Femur (tissue), 1 donor: ENCODE measurements at regions not wholly inside any gene's neighbourhood (a gene's known extent, or its start where the extent isn't known, plus 50 kb on each side); places are given as distances from the start of the nearest gene placed in this dataset.

ENCODE experiments used
- DNase-seq: peaks from one replicate; pipeline ENCODE4 v3.0.0-alpha.2; 2017

DNA sequence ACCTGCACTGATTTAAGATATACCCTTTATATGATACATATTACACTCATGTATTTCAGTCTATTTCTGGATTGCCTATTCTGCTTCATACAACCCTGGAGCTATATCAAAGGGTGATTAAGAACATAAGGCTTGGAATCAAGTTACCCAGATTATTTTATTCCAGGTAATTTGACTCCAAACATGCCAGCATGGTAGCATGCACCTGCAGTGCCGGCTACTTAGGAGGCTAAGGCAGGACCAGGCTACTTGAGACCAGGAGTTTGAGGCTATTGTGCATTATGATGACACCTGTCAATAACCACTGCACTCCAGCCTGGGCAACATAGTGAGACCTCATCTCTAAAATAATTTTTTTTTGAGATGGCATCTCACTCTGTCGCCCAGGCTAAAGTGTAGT, 50.4 kb upstream of the NEO1 start:
- DNase-seq, result no peak

DNA sequence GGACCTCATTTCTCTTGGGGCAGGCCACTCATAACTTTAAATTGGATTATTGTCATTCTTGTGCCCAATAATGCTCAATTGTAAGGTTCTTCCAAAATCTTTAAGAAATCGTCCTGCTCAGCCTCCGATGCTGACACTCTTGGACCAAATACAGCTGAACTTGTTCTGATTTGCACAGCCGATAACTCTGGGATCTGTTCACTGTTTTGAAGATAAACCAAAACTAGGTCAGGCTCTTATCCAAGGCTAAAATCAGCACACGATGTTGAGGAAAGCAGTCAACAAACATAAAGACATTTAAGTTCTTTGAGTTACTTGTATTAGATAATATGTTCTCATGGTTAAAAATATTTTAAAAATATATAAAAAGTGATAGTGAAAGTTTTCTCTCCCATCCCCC, 52.0 kb upstream of the NEO1 start:
- DNase-seq, result no peak

DNA sequence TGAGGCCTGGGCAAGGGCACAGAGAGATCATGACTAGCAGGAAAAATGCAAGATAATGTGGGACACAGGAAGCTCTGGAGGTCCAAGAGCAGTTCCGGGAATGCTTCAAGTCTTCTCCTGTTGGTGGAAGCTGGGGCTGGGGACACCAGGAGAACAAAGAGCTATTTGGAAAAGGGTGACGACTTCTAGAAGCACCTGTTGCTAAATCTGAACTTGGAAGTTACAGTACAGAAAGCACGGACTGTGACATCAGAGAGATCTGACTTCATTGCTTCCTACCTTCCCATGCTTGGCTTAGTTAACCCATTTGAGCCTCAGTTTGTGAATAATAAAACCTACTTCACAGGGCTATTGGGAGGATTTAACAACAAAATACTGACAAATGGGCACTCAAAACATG, 52.7 kb upstream of the NEO1 start:
- no peak for DNase-seq

DNA sequence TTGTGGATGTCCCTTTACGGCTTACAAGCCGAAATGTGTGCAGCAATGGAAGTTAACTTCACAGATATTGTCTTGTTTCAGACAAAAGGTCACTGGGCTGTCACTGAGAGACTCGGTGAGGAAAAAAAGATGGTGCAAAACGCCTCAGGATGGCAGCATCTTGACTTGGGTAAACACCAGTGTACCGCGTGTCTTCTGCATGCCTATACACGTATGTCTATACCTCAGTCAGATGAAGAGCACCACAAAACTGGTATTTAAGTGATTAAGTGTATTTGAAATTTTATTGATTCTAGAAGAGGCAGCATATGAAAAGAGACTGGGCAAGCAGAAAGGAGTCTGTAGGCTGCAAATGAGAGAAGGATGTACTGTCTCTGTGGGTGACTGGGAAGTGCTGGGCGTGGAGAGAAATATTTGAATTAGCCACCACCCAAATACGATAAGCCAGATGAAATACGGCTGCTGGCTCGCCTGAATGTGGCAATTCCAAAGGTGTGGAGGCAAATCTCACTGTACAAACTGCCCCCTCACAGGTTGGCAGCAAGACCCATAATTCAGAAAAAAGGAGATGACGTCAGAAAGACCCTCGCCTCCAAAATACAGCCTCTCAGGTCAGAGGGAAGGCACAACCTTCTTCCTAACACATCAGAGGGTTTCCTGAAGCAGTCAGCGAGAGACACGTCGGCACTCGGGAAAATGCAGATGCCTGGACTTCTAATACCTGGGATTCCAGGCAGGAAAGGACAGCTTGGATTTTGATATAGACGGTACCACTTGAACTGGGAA, 53.4 kb upstream of the NEO1 start:
- no peak for DNase-seq

DNA sequence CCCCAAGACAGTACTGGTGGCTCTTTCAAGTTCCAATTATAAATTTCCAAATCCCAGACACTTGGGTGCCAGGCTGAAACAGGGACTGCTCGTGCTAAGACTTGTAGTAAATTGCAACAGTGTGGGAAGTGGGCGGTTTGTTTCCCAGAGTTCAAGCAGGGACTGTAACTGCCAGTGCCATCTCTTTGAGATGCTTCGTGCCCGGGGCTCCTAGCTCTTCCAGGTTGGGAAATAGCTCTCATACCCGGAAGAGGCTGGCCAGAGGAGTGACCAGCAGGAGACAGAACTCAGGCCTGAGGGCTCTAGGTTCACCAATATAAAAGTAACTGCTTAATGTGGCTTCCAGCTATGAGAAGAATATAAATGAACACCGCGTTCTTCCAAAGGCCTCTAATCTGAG, 54.0 kb upstream of the NEO1 start:
- no peak for DNase-seq

DNA sequence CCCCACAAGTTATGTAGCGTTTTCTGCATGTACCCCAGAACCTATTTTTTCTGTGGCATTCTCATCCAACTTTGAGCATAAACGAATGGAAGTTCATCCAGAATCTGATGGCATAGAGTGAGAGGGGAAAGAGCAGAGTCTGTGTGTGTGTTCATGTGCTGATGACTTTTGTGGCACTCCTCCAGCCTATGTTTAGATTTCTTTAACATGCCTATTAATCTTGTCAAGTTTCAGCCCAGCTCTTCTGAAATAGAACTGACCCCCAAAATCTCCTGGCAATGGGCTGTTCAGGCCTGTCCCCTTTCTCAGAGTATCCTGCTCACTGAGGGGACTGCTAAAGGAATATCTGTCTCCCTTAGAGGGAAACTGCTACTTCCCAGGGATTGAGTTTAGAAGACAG, 56.4 kb upstream of the NEO1 start:
- no peak for DNase-seq

DNA sequence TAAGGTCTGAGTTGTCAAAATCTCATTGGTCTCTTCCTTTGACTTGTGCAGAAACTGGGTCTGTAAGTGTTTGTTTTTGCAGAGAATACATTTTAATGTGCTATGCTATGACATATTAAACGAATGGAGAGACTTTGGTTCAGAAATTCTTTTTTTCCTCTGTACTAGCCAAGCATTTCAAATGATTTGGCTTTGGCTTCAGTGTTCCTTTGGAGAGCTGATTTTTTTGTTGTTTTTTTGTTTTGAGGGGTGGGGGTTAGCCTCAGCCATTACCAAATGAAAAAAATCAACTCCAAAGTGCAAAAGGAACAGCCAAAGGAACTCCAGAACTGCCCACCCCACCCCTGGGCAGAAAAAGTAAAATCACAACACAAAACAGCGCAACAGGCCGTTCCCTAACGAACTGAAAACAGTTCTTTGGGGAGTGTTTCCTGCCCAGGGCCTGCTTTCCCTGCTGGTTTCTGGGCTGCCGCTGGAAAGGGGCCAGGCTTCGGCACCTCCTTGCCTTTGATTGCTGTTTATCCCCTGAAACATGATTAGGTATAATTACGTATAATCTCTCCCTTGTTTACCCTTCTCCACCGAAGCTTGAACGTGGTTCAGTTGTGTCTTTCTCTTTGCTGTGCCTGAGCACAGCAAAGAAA, 57.6 kb upstream of the NEO1 start:
- DNase-seq, result peak; percentile 30

DNA sequence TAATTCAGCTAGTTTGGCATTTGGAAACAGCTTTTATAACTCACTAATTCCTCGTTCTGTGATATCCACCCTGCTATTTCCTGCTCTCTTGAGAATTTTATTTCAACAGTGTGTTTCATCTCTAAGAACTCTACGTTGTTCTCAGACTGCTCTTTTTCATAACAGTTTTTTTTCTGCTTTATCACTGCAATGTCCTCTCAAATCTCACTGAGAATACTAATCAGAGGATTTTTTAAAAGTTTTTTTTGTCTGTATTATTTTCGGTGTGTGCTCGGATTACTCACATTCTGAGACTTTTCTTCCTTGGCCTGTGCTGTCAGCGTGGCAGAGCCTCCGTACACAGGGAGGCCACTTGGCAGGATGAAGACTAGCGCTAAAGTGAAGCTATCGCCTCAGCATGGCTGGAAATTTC, 59.4 kb upstream of the NEO1 start:
- DNase-seq, result no peak

DNA sequence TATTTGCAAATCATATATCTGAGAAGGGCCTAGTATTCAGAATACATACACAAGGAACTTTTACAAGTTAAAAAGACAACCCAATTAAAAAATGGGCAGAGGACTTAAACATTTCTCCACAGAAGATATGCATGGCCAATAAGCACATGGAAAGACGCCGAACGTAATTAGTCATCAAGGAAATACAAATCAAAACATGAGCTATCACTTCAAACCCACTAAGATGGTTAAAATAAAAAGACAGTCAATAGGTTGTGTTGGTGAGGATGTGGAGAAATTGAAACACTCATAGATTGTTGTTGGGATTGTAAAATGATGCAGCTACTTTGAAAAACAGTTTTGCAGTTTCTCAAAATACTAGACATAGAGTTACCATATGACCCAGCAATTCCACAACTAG, 61.2 kb upstream of the NEO1 start:
- no peak for DNase-seq

DNA sequence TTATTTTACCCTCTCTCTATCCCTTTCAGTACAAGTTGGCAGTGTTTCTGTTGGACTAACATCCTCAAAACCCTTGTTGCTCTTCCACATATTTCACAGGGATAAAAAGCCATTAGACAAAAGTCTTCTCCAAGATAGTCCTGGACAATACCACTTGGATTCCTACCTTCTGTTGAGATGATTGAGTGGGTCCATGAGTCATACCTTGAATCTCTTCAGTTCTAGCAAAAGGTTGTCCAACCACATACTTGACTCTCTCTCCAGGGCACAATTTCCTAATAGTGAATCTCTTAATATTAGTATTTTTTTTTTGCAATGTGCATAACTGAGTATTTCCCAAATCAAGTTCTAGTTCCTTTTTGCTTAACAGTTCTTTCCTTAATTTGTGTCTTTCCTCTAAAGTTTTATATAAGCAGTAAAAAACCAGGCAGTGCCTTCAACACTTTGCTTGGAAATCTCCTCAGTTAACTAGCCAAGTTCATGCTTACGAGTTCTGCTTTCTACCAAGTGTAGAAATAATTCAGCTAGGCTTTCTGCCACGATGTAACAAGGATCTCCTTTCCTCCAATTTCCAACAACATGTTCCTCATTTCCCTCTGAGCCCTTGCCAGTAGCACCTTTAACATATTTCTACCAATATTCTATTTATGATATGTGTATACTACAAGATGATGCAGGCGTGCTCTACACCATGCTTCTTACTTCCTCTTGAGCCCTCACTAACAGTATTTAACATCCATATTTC, 68.3 kb upstream of the NEO1 start:
- no peak for DNase-seq

DNA sequence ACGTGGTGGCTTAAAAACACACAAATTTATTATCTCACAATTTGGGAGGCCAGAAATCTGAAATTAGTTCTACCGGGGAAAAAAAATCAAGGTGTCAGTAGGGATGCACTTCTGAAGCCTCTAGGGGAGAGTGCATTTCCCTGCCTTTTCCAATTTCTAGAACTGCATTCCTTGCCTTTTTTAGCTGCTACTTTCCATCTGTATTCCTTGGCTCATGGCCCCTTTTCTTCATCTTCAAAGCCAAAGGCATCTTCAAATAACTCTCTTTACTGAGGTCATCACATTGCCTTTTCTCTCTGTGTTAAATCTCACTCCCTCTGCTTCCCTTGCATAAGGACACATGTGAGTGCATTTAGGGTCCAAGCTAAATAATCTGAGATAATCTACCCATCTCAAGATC, 69.5 kb upstream of the NEO1 start:
- DNase-seq, result no peak

DNA sequence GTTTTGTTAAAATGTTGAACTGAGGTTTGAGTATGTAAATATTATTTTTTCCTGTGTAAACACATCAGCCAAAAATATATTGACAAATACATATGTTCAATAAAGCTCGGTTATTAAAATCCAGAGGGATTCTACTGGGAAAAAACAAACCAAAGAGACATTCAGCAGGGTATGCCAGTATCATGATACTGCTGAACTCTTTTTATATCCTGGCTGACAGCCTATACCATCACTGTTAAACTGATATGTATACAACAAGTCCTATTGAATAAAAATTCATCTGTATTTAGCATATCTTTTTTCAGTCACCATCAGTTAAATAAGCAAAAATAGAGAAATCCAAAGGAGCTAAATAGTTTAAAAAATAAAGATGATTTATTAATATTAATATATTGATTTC, 71.6 kb upstream of the NEO1 start:
- no peak for DNase-seq

DNA sequence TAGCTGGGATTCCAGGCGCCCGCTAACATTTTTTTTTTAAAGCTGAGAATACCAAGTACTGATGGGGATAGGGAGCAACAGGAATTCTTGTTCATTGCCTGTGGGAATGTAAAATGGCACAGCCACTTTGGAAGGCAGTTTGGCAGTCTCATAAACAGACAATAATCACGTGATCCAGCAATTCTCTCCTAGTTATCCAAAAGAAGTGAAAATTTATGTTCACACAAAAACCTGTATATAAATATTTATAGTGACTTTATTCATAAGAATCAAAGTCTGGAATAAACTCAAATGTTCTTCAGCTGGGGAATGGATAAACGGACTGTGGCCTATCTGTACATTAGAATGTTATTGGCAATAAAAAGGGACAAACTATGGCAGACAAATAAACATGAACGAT, 72.5 kb upstream of the NEO1 start:
- no peak for DNase-seq

DNA sequence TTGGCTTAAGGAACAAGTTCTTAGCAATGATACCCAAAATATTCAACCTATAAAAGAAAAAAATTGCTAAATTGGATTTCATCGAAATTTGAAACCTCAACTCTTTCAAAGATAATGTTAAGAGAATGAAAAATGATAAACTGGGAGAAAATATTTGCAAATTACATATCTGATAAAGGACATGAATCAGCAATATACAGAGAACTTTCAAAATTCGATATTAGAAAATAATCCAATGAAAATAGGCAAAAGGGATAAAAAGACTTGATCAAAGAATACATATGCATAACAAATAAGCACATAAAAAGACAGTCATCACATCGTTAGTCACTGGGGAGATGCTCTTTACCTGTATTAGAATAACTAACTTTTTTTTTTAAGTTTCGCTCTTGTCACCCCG, 73.0 kb upstream of the NEO1 start:
- no peak for DNase-seq

DNA sequence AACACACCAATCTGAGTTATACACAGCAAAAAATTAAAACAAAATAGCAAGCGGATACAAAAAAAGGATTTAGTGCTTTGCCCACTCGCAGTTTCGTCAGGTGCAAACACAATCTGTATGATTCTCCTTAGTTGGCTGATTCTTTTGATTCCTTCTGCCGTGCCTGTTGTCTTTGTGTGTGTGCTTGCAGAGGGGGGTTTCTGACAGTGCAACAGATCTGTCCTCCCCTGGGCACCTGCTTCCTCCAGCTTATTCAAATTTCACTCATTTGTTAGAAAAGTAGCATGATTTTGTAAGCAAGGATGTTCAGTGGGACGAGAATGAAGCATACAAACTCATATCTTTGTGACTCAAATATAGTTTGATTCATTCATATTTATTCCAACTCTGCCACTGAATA, 74.0 kb upstream of the NEO1 start:
- no peak for DNase-seq

DNA sequence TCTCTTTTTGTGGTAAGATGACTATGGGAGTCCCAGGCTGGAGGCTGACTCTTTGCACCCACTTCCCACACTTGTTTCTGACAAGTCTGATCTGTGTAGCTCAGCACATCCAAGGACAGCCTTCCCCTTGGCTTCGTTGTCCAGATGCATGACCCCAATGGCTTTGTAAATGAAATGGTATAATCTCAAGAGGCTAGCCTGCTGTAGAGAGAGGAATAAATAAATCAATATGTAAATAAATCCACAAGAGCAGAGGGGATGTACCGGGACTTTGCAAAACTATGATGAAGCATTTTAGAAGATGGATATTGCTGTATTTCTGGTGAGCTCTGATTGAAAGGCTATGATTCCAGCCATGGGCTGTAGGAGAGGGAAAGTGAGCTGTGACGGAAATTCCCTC, 79.9 kb upstream of the NEO1 start:
- no peak for DNase-seq

DNA sequence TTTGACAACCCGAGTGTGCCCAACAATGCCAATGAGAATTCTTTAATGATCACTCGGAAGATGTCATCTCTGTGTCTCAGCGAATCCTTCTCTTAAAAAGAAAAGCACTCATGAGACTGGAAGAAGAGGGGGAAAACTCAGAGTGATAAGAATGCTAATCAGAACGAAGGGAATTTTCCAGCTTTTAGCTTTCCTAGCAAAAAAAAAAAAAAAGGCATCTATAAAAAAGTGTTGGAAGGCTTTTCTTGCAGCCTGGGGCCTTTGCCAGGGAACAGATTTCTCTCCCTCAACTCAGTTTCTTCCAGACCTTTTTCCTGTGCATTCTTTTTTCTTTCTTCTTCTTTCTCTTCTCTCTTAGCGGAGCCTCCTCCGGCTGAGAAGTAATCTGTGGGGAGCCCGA, 80.5 kb upstream of the NEO1 start:
- DNase-seq, result peak; percentile 29

DNA sequence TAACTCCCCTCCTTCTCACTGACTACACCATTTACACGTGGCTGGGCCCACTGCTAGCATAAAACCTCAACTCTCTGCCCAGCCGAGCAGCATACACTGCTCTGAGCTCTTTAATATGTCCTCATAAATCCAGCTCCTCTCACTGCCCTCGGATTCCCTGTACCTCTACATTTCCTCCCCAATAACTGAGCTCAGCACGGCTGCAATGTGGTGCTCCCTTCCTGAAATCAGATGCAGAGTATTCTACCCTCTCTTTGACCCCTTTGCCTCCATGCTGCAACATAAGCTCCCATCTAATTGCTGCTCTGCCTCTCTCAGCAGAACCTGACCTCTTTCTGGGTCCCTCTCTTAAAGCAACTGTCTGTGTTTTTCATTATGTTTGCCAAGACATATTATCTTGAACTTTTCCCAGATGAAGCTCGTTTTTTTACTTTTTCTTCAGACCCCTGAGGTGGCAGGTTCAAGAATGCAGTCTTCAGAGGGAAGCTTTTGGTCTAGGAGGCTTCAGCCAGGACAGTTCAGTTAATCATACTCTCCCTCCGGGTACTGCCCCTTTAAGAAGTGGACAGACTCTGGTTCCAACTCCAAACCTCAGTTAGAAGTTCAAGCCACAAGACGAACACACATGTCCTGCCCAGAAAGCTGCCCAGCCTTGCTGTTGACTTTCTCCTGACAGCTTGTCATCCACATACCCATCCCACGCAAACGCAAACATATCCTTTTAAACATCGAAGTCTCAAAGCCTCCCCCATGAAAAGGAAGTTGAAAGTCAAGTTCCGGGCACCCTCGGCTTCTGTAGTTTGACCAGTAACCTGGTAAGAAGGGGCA, 81.1 kb upstream of the NEO1 start:
- peak; percentile 59 for DNase-seq

DNA sequence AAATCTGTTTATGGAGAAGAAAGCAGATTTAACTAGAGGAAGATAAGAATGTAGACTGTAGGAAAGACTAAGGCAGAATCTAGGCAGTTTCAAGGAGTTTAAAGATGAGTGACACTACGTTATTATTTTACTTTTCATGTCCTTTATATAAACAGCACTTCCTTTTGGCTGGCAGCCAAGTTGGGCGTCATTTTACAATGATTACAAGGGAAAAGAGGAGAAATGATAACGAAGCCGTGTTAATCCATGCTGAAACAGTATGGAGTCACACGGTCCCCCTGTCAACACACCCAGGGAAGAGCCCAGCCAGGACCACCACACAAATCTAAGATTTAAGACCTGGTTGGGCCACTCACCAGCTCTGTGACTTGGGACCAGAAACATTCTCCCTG, 83.7 kb upstream of the NEO1 start:
- no peak for DNase-seq

DNA sequence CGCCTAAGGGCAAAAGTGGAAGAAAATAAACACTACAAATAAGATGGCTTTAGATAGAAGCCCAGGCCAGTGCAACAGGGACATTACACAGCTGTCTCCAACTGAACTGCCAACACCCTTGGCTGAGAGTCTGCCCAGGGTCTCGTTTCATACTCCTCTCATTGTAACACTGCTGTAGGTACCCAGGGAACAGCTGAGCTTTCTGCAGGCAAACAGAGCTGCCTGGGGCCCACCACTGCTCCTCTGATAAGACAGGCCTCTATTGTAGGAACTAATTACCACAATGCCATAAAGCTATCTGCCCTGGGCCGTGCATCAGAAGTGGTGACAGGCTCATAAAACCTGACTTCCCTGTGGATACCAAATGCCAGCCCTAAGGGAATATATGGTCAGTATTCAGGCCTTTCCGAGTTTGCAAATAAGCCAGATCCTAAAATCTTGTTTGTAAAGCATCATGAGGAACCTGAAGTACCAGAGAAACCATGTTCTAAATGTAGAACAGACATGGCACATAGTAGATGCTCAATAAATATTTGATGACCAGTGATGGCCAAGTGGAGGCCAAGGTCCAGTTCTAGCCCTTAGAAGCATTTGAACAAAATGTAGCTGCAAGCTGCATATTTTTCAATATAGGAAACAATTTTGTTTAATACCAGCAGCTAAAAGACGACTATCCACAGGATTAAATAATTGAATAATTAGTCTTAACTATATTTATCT, 84.3 kb upstream of the NEO1 start:
- peak; percentile 54 for DNase-seq

DNA sequence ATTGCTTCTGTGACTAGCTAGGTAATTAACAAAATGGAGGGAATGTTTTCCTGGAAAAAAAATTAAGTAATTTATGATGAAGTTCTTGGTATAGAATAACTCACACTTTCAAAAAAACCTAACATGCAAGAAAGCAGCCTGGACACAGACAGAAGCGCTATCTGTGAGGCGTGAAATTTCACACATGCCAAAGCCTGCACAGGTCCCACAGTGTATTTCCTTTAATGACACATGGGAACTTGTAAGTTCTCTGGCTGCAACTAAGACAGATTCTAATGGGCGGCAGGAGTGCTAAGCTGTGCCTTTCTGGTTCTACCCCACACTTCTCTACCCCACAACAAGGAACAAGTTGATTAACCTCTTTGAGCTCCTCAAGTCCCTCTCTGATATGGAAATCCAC, 84.9 kb upstream of the NEO1 start:
- peak; percentile 29 for DNase-seq

DNA sequence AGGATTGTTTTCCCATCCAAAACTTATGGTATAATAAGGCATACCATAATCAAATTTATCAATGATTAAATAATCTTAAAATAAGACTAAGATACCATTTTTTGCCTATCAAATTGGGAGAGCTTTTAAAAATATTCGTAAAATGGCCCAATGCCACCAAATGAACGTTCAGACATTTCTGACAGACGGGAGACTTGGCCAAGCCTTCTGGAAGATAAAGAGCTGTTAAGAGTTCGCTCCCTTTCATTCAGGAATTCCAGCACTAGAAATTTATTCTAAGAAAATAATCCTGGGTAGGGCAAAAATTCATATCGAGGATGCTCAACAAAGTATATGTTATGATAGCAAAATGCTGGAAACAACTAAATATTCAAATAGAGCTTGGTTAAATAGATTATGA, 85.6 kb upstream of the NEO1 start:
- DNase-seq, result no peak

DNA sequence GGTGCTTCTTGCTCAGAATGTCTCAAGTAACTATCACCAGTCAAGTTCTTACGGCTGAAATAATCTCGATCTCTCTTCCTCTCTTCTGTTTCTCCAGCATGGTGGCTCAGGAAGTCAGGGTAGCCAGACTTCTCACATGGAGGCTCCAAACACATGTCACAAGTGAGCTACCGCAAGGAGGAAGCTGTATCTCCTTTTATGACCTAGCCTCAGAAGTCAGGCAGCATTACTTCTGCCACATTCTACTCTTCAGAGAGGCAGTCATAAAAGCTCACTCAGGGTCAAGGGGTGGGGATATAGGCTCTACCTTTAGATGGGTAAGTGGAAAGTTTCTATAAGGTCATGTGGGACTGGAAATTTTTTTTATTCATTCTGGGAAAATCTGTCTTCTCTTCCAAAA, 86.6 kb upstream of the NEO1 start:
- no peak for DNase-seq
